NCI-H460 (cell line): ENCODE measurements at regions not wholly inside any gene's neighbourhood (a gene's known extent, or its start where the extent isn't known, plus 50 kb on each side); places are given as distances from the start of the nearest gene placed in this dataset.
"Not testable (repeated sequence)": the region's sequence is repeated elsewhere in the genome, so short reads cannot be mapped to it uniquely, and the experiment has no call there.

Source experiments
- DNase-seq: peaks from one replicate; pipeline ENCODE4 v3.0.0-alpha.2; 2016; ENCODE audit warnings: low read depth; ENCODE audit errors: extremely low read depth

DNA sequence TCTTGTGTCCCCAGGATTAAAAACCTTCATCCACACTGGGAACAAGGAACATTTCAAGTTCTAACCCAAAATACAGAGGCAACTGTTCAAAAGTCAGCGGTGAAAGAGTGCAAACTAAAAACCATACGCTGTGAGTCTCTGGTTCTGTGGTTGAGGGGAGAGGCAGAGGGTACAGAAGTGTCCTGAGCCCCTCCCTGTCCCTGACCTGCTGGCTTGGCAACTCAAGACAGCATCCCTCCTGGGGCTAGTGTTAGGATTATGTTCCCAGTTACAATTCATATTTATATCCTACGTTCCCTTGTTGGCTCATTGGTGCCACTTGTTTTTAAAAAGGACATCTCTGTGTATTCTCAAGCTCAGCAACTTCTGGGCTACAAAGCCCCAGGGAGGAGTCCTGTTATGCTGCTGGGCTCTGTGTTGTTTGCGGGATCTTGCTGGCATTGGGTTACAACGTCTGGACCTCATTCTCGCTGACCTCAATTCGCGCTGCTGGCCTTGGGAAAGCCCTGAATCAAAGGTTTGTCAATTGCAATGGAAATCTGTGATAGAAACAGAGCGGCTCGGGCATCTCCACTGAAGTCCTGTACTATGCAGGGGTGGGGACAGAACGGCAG is 420.8 kb downstream of the FUT8 start:
- no peak for DNase-seq

DNA sequence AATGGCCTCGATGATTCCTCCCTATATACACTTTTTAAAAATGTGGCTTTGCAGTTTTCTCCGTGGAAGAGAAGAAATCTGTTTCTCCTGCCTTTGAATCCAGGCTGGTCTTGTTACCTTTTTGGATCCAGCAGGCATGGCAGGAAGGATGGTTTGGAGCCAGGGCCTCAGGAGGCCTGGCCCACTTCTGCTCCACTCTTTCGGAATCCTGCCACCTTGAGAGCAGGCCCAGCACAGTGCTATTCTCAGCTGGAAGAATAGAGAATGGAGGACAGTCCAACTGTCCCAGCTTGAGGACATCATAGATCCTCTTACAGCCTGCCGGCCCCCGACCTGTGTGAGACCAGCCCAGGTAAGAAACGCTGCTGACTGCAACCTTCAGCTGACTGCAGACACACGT is 421.5 kb downstream of the FUT8 start:
- no peak for DNase-seq

DNA sequence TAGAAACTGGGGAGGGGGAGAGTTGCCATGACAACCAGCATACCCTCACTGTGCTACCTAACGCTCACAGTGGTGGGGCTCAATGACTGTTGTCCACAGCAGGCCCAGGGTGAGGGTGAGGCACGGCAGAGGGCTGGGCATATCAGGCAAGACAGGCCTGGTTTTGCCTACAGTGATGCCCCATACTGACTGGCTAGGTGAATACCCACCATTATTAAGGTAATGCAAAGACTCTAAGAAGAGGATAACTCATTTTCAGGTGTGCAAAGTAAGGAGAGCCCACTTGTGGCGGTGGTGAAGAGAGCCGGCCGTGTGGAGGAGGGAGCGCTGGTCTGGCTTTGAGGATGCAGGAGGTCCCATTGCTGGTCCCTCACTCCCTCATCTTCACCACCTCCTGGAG is 422.3 kb downstream of the FUT8 start:
- no peak for DNase-seq

DNA sequence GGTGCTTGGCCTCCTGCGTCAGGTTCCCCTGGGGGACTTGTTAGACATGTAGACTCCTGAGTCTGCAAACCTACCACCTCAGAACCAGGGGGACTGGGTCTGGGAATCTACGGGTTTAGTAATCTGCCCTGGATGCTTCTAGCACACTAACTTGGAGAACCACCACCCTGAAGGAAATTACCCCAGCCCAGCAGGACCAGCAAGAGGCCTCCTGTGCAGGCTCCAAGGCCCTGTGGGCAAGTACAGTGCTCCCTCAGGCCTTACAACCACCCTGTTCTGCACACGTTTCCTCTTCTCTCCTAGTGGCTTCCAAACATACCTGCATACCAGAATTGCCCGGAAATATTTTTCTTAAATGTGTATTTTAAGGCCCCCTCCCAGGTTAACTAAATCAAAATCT is 423.0 kb downstream of the FUT8 start:
- DNase-seq = no peak

DNA sequence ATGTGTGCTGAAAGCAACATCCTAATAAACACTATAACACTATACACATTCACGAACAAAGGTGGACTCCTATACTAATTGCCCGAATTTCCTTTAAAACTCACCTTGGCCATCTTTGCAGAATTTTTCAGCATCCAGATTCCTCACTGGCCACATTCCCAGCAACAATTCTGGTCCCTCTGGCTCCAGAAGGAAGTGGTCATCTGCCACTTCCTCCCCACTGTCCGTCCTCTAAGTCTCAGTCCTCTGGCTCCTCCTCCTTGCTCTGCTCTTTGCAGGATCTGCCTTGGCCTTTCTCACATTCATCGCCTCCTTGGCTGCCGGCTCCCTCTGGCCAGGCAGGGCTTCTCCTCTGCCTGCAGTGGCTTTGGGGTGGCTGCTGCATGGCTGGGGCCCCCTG is 426.0 kb downstream of the FUT8 start:
- no peak for DNase-seq

DNA sequence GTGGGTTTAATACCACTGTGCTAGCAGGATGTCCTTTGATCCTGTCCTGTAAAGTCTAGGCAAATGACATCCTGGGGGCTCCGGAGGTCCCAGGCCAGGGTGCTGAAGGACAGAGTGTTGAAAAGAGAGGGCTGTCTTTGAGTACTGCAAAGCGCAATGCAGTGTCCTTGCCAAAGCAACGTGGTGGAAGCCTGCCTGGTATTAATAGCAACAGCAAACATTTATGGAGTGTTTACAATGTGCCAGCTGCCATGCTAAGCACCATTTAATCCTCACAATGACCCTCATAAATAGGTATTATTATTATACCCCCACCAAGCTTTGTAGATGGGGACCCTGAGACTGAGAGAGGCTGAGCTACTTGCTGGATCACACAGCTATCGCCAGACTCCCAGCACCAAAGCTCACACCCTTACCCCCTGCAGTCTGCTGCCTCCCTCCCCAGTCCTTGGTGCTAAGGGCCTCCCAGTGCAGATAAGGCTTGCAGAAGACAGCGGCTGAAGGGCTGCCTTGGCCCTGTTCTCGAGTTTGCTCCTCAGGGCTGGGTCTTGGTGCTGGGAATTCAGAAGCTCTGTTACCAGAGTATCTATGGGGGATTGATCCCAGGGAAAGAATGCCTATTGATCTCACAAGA is 427.7 kb downstream of the FUT8 start:
- no peak for DNase-seq

DNA sequence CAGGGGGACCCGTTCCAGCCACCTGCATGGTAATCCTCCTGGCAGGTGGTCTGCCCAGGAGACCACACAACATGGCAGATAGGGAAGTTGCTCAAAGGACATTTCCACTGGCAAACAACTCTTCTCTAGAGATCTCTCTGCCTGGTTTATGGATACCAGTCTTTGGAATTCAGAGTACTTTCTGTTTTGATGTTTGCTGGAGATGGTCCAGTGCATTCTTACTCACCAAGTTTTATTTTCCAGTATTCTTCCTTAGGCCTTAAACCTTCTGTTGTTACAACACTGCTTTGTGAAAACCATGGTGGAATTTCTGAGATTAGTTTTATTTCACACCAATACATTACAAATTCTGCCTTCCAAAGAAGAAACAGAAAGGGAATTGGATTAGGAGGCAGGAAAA is 428.3 kb downstream of the FUT8 start:
- DNase-seq = no peak

DNA sequence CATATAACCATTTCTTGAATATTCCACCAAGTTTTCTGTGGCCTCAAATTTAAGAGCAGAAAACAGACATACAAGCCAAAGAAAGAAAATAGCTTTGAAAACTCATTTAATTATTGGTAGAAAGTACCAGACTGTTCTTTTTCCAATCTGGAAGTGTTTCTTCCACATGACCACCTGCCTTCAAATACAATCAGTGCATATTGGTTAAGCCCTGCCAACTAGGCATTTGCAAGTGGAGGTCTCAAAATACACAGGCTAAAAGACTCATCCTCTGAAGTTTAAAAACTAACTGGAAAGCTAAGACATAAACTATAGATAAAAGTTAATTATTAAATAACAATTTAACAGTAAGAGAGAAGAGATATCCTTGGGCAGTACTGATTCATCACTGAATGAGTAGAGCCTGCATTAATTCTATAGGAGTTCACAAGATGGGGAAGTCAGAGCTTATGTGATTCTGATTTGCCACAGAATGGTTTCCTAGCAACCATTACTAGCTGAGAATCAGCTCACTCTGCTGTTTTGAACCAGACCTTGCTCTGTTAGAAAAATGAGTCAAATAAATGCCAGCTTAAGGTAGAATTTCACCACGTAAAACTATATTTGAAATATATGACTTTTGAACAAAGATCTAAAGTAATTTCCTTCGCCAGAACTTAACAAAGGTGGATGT is 433.8 kb downstream of the FUT8 start:
- DNase-seq = no peak

DNA sequence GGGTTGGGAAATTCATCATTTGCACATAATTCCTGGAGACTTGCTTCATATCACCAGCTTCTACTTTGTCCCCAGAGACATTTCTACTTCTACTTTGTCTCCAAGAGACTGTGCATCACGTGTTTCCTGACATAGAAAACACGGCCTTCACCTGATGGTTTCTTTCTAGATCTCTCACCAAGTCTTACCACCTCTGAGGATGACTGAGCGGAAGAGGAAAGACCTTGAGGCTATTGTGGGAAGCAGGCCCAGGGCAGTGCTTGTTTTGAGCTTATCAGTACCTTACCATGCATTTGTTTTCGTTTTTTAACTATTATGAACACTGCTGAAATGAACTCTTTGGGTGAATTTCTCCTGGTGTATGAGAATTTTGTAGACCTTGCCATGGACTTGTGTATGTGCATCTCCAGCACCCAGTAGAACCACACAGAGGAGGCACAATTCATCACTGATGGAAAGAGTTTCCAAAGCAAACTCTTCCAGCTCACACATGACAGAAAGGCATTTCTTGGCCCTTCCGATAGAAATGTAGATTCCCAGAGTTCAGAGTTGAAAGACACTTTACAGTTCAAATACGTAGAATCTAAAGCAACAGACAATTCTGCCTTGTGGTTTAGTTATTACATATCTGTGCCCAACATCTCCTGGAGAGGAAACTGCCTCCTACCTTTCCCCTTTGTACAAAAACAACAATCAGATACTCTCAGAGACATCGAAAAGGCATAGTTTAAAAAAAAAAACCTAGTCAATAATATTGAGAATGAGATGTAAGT is 434.7 kb downstream of the FUT8 start:
- DNase-seq = no peak

DNA sequence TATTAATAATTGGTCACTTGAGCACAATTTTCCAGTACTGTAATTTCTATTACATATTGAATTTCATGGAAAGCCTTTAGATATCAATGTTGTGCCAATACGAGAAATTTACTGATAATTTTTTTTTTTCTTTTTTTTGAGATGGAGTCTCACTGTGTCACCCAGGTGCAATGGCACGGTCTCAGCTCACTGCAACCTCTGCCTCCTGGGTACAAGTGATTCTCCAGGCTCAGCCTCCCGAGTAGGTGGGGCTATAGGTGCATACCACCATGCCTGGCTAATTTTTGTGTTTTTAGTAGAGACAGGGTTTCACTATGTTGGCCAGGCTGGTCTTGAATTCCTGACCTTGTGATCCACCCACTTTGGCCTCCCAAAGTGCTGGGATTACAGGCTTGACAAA is 435.4 kb downstream of the FUT8 start:
- not testable (repeated sequence) for DNase-seq

DNA sequence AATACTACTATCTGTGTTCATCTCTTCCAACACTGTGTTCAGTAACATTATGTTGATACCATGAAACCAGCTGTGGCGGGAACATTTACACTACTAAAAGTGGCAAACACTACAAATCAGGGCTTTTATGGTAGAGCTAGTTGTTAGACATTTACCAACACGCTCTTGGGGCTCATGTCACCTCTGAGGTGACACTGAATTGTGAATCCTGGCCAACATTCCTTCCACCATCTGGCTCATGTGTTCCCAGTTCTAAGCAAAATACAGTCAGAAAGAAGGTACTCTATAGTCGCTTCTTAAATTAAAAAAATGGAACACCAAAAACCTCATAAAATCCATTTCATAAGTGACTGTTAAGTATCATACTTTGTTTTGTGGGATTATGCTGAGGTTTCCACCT is 436.6 kb downstream of the FUT8 start:
- no peak for DNase-seq

DNA sequence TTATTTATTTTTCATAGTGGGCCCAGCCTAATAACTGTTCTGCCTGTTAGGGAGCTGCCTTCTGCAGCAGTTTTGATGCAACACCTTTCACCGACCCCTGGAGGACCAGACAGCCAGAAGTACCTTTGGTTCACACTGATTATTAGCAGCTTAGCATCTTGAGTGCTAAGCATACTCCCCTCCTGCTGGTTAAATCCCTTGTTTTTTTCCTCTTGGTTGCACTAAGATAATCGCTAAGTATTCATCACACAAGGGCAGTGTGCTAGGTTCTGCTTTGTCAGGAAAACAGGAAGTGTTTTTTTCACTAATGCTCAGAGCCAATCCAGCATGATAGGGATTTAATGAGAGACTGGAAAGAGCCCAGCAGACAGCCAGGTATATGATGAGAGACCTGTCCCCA is 437.0 kb downstream of the FUT8 start:
- DNase-seq = no peak

DNA sequence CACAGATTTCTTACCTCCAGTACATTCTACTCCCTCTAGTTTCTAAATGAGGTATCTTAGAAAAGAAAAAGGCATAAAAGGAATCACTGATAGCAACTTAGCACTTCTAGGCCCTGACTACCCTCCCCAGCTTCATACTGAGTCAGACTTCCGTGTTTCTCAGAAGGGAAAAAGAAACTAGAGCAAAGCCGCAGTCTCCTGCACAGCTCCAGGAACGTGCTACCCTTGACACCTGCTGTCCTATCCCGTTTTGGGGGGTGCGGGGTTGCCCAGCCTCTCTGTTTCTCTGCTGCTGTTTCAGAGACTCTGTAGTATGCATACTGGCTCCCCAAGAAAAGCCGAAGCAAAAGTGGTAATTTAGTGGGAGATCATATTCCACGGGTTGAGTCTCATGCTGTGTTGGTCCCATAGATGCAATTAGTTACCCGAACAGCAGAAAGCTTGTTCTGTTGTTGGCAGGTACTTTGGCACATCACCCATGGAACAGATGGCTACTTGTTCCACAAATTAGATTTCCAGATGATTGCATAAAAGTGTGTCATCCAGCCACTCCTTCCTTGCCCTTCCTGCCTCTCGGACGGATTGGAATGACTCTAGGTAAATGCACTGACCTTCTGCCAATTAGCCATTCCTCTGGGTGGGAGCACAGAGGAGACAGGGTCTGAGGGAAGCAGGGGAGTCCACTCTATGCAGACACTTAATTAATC is 438.1 kb downstream of the FUT8 start:
- DNase-seq = no peak

DNA sequence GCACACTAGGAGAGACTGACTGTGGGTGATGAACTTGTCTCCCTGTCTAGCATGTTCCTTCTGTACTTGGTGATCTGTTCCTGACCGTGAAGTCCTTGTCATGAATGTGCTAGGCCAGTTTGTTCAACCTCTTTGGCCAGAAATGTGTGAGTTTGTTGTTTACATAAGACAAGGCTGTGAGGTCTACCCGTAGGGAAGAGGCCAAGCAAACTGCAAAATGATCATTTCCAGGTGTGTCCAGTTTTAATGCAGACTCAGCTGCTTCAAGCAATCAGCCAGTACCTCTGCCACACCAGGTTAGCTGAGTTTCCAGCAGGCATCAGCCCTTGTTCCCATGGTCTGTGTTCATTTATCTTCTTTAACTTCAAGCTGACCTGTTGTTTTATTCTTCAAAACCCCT is 440.2 kb downstream of the FUT8 start:
- DNase-seq = no peak

DNA sequence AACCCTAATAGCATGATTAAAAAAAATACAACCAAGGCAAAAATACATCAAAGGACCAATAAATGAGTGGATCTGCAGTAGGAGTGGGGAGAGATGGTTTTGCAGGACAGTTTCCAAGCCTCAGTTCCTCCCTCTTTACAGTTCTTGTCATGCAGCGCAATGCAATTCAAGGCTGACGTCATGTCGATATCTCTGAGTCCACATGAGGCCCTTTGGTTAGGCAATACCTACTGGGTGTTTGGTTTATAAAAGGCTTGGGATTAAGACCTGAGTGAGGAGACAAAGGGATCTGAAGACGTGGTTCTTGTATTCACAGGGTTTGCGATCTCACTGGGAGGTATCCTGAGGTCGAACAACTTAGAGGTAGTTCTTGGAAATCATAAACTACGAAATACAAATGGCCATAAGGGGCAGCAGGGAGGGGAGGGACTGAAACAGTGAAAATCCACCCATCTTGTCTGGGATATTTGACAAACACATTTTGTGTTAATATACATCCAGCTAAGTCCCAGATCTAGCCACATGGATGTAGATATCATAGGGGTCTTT is 441.0 kb downstream of the FUT8 start:
- DNase-seq = no peak

DNA sequence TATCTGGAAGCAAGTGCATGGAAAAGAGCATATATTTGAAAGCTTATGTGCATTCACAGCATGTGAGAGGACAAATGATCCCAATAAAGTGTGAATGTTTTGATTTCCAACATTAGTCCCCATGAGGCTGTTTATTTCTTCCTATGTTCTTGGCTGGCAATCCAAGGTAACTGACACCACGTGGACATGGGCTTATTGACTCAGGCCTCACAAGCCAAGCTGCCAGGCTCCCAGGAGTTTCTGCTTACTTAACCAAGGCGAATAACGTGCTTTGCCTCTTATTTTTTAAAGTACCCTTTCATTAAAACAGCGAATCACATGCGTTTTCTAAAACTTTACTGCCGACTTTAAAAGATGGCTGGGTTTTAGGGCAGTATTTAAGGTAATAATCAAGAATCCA is 441.7 kb downstream of the FUT8 start:
- DNase-seq = no peak

DNA sequence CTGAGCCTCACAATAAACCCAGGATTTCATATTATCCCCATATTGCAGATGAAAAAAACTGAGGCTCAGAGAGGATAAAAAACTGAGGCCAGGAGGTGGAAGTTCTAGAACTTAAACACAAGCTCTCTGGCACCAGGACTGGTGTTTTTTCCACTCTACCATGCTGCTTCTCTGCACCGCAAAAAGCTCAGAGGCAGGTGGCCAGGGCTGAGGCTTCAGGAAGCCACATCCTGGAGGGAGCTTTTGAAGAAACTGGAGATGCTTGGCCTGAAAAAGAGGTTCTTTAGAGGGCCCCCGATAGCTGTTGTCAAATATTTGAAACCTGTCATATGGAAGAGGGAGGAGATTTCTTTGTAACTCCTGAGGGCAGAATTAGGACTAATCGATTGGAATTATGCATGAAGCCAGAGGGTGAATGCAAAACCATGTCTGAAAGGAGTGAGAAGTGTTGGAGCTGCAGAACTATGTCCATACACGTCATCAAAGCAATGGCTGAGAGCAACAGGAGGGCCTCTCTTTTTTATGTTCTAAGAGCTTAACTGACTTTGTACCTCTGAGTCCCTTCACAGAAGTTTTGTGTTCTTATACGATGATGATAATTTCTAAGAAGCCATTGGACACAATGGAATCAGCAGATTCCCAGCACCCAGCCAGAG is 448.6 kb downstream of the FUT8 start:
- no peak for DNase-seq

DNA sequence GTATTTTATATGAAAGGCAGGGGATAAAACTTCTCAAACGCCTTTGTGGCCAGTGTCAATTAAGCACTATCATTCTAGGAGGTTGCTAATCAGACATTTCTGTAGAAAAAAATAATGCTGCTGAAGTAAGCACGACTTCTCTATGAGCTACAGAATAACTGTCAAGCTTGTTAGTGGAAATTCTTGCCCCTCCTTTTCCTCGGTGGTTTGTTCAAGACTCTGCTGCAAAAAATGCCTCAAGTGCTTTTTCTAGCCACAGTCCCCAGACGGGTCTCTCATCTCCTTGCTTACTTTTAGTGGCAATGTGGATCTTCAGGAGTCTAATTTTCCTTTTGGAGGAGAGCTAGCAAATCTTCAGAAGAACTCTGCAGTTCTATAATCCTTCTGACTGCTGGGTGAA is 452.0 kb downstream of the FUT8 start:
- no peak for DNase-seq

DNA sequence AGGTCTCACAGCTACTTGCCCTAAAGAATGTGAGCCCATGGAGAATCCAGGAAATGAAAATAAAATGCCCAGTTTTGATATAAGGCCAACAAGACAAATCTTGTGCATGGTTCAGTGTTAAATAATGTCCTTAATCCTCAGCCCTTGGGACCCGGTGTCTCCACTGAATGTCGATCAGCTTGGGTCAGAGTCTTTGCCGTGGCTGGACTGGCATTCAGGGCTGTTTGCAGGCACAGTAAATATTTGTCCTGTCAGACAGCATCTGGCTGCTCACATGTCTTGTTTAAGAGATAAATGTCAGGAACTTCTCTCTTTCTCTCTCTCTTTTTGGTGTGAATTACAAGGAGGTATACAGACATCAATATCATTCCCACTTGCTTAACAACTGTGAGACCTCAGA is 452.5 kb downstream of the FUT8 start:
- DNase-seq = no peak

DNA sequence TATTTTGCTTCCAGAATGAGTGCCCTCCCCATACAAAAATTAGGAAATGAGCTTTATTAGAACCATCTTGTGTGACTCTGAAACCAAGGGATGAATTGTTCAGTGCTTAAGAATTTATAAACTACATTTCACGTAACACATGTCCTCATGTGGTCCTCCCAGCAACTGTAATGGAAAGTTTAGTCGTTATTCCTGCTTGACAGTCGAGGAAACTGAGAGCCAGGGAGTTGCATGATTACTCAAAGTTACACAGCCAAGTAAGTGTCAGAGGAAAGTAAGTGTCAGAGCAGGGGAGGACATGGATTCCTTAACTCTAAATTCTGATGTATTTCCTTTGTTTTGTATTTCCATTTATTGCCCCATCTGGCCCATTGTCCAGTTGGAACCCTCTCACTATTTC is 453.9 kb downstream of the FUT8 start:
- no peak for DNase-seq
